Neuronal stem cell (in vitro differentiated cells): ENCODE measurements at regions not wholly inside any gene's neighbourhood (a gene's known extent, or its start where the extent isn't known, plus 50 kb on each side); places are given as distances from the start of the nearest gene placed in this dataset.

ENCODE experiments used
- DNase-seq: peaks from one replicate; pipeline ENCODE4 v3.0.0-alpha.2; 2013; ENCODE audit warnings: low spot score
- H2AFZ ChIP-seq: one replicate; pipeline ENCODE4 v1.6.1; 2013; ENCODE audit warnings: mild to moderate bottlenecking, low read length, inconsistent platforms
- H2AK5ac ChIP-seq: 2 replicates; pipeline ENCODE4 v1.6.1; 2013; ENCODE audit warnings: low read depth, mild to moderate bottlenecking, inconsistent platforms, low read length, moderate library complexity, mixed read lengths
- H2BK120ac ChIP-seq: 2 replicates; pipeline ENCODE4 v1.6.1; 2013; ENCODE audit warnings: low read depth, mild to moderate bottlenecking, inconsistent platforms, low read length, moderate library complexity, mixed read lengths
- H2BK12ac ChIP-seq: one replicate; pipeline ENCODE4 v1.6.1; 2013; ENCODE audit warnings: low read length, inconsistent platforms
- H2BK15ac ChIP-seq: 2 replicates; pipeline ENCODE4 v1.6.1; 2013; ENCODE audit warnings: mild to moderate bottlenecking, low read length, inconsistent platforms, mixed read lengths
- H2BK5ac ChIP-seq: one replicate; pipeline ENCODE4 v1.6.1; 2013; ENCODE audit warnings: inconsistent platforms, mild to moderate bottlenecking, low read length, moderate library complexity
- H3K14ac ChIP-seq: one replicate; pipeline ENCODE4 v1.6.1; 2013; ENCODE audit warnings: low read length, inconsistent platforms
- H3K18ac ChIP-seq: 2 replicates; pipeline ENCODE4 v1.6.1; 2013; ENCODE audit warnings: low read length, inconsistent platforms
- H3K23ac ChIP-seq: 2 replicates; pipeline ENCODE4 v1.6.1; 2013; ENCODE audit warnings: low read depth, mild to moderate bottlenecking, mixed read lengths, low read length, inconsistent platforms; ENCODE audit not compliant: poor library complexity
- H3K27ac ChIP-seq: replicated peaks from 3 replicates; pipeline ENCODE4 v1.5.1; 2013; ENCODE audit warnings: low read length, inconsistent platforms
- H3K27me3 ChIP-seq, 3 experiments: 2 replicates each; pipeline ENCODE4 v1.6.1; 2013; ENCODE audit warnings: low read length in 3 of 3, mild to moderate bottlenecking in 2 of 3, inconsistent platforms in 1 of 3, low read depth in 1 of 3, mixed read lengths in 1 of 3, moderate library complexity in 1 of 3; ENCODE audit not compliant: control insufficient read depth in 3 of 3, insufficient read depth in 3 of 3
- H3K36me3 ChIP-seq, 2 donors: replicated peaks in 1 of 2; 2 replicates each; pipeline ENCODE4 v1.6.1; 2013; ENCODE audit warnings: low read length in 2 of 2; ENCODE audit not compliant: control insufficient read depth in 2 of 2, insufficient read depth in 2 of 2
- H3K4ac ChIP-seq: 2 replicates; pipeline ENCODE4 v1.6.1; 2013; ENCODE audit warnings: inconsistent platforms, mild to moderate bottlenecking, low read length, moderate library complexity
- H3K4me1 ChIP-seq, 2 donors: 1 replicate in 1 of 2; 2 replicates in 1 of 2; pipeline ENCODE4 v1.6.1; 2013; ENCODE audit warnings: low read length in 2 of 2, low read depth in 1 of 2; ENCODE audit not compliant: control insufficient read depth in 2 of 2, insufficient read depth in 1 of 2
- H3K4me2 ChIP-seq: one replicate; pipeline ENCODE4 v1.6.1; 2013; ENCODE audit warnings: mild to moderate bottlenecking, low read length, inconsistent platforms; ENCODE audit not compliant: insufficient read depth, poor library complexity, severe bottlenecking
- H3K4me3 ChIP-seq, 2 donors: 2 replicates each; pipeline ENCODE4 v1.5.1; 2013; ENCODE audit warnings: low read length in 2 of 2, mild to moderate bottlenecking in 2 of 2, inconsistent platforms in 1 of 2, moderate library complexity in 1 of 2
- H3K79me1 ChIP-seq: one replicate; pipeline ENCODE4 v1.6.1; 2013; ENCODE audit warnings: low read depth, mild to moderate bottlenecking, inconsistent platforms, low read length, moderate library complexity
- H3K9ac ChIP-seq: one replicate; pipeline ENCODE4 v1.6.1; 2013; ENCODE audit warnings: mild to moderate bottlenecking, low read depth, low read length, inconsistent platforms; ENCODE audit not compliant: poor library complexity
- H3K9me3 ChIP-seq, 2 donors: replicated peaks in 1 of 2; 2 replicates each; pipeline versions ENCODE3 to v1.6.1; 2013; ENCODE audit warnings: low read length in 2 of 2, mild to moderate bottlenecking in 2 of 2, inconsistent platforms in 1 of 2, low read depth in 1 of 2, mixed read lengths in 1 of 2, moderate library complexity in 1 of 2; ENCODE audit not compliant: control insufficient read depth in 2 of 2, insufficient read depth in 1 of 2
- H4K8ac ChIP-seq: one replicate; pipeline ENCODE4 v1.6.1; 2013; ENCODE audit warnings: low read depth, mild to moderate bottlenecking, inconsistent platforms, low read length, moderate library complexity
- H4K91ac ChIP-seq: one replicate; pipeline ENCODE4 v1.6.1; 2013; ENCODE audit warnings: low read length, low read depth, mild to moderate bottlenecking, inconsistent platforms; ENCODE audit not compliant: poor library complexity
- WGBS, 2 donors: extraction: QIAGEN DNeasy Blood & Tissue Kit; methylation state at CpG; one replicate each; pipeline ENCODE4 v1.1.7; 2013; ENCODE audit warnings: missing lambda C conversion rate in 2 of 2, mixed read lengths in 1 of 2; ENCODE audit not compliant: insufficient read length in 2 of 2, insufficient replicate concordance in 1 of 2; ENCODE audit errors: extremely low coverage in 2 of 2; 5-methylcytosine and 5-hydroxymethylcytosine counted together

GRCh38 chr3:168839653-168840052 is 743.9 kb upstream of the GOLIM4 start:
- no peak overlapping the region for H4K8ac ChIP-seq
- H4K91ac ChIP-seq: no peak overlapping the region
- H3K27ac ChIP-seq: no peak overlapping the region
- H3K4me3 ChIP-seq: no peak overlapping the region
- no peak overlapping the region for H2AK5ac ChIP-seq
- H3K14ac ChIP-seq: no peak overlapping the region
- H2BK12ac ChIP-seq: no peak overlapping the region
- H3K4ac ChIP-seq: no peak overlapping the region
- H2BK5ac ChIP-seq: no peak overlapping the region
- no peaks in the 10 kb centered on the region for H3K79me1 ChIP-seq
- H3K36me3 ChIP-seq: peaks cover 0 to 13% of the 10 kb centered on the region in 2 donors
- no peak for DNase-seq
- no peak overlapping the region for H2BK120ac ChIP-seq
- H3K23ac ChIP-seq: no peak overlapping the region
- peaks cover 0 to 2% of the 10 kb centered on the region in 2 donors for H3K9me3 ChIP-seq
- no peak overlapping the region for H3K18ac ChIP-seq
- no peaks in the 10 kb centered on the region for H3K27me3 ChIP-seq
- H2AFZ ChIP-seq: no peak overlapping the region
- no CpG with 5 or more reads among the region's 1 CpG for WGBS, 2 donors
- no peak overlapping the region for H3K4me2 ChIP-seq
- H2BK15ac ChIP-seq: no peak overlapping the region
- peaks cover 0 to 4% of the 10 kb centered on the region in 2 donors for H3K4me1 ChIP-seq
- H3K9ac ChIP-seq: no peak overlapping the region

GRCh38 chr3:168834558-168834957 is 738.8 kb upstream of the GOLIM4 start:
- Histone ChIP-seq H3K4ac (no peak overlapping the region), H4K91ac (no peak overlapping the region), H3K36me3 (peaks cover 2 to 51% of the 10 kb centered on the region in 2 donors), H2BK15ac (no peak overlapping the region), H3K9ac (no peak overlapping the region), H3K4me2 (no peak overlapping the region), H4K8ac (no peak overlapping the region), H3K14ac (no peak overlapping the region), H3K79me1 (no peaks in the 10 kb centered on the region), H2AK5ac (no peak overlapping the region), H2BK12ac (no peak overlapping the region), H3K18ac (no peak overlapping the region), H2BK120ac (no peak overlapping the region), H3K23ac (no peak overlapping the region), H3K4me3 (no peak overlapping the region), H3K27me3 (no peaks in the 10 kb centered on the region), H2BK5ac (no peak overlapping the region), H2AFZ (no peak overlapping the region), H3K4me1 (peaks cover 0 to 2% of the 10 kb centered on the region in 2 donors), H3K27ac (no peak overlapping the region), H3K9me3 (peaks cover 0 to 18% of the 10 kb centered on the region in 2 donors)
- no peak for DNase-seq
- WGBS, 2 donors: no CpG with 5 or more reads among the region's 1 CpG

GRCh38 chr3:168828943-168829342 is 733.2 kb upstream of the GOLIM4 start:
- no CpG with 5 or more reads among the region's 5 CpGs for WGBS, 2 donors

GRCh38 chr3:168828536-168828935 is 732.8 kb upstream of the GOLIM4 start:
- no peak overlapping the region for H2AFZ ChIP-seq
- H2BK120ac ChIP-seq: no peak overlapping the region
- H3K4me1 ChIP-seq: peaks cover 3 to 8% of the 10 kb centered on the region in 2 donors
- H4K8ac ChIP-seq: no peak overlapping the region
- H2AK5ac ChIP-seq: no peak overlapping the region
- H3K79me1 ChIP-seq: no peaks in the 10 kb centered on the region
- H3K36me3 ChIP-seq: peaks cover 0 to 52% of the 10 kb centered on the region in 2 donors
- no peak overlapping the region for H3K4me3 ChIP-seq
- no peak overlapping the region for H2BK5ac ChIP-seq
- no CpG with 5 or more reads among the region's 1 CpG for WGBS, 2 donors
- no peak overlapping the region for H2BK15ac ChIP-seq
- no peaks in the 10 kb centered on the region for H3K27me3 ChIP-seq
- no peak overlapping the region for H4K91ac ChIP-seq
- H3K14ac ChIP-seq: no peak overlapping the region
- H3K27ac ChIP-seq: no peak overlapping the region
- peaks cover 0 to 5% of the 10 kb centered on the region in 2 donors for H3K9me3 ChIP-seq
- no peak overlapping the region for H3K9ac ChIP-seq
- no peak overlapping the region for H3K4ac ChIP-seq
- no peak overlapping the region for H2BK12ac ChIP-seq
- H3K4me2 ChIP-seq: no peak overlapping the region
- H3K23ac ChIP-seq: no peak overlapping the region
- H3K18ac ChIP-seq: no peak overlapping the region
- DNase-seq: no peak

More at GRCh38 chr3:168828943-168829342, 733.2 kb upstream of the GOLIM4 start:
- no peak overlapping the region for H3K9ac ChIP-seq
- no peak overlapping the region for H3K4me3 ChIP-seq
- no peak overlapping the region for H4K91ac ChIP-seq
- no peak overlapping the region for H3K27ac ChIP-seq
- H3K18ac ChIP-seq: no peak overlapping the region
- H2BK120ac ChIP-seq: no peak overlapping the region
- H4K8ac ChIP-seq: no peak overlapping the region
- H3K4me1 ChIP-seq: peaks cover 3 to 8% of the 10 kb centered on the region in 2 donors
- H3K36me3 ChIP-seq: peaks cover 2 to 52% of the 10 kb centered on the region in 2 donors
- no peak overlapping the region for H2BK5ac ChIP-seq
- no peak overlapping the region for H3K4ac ChIP-seq
- H2AK5ac ChIP-seq: no peak overlapping the region
- H3K9me3 ChIP-seq: peaks cover 0 to 9% of the 10 kb centered on the region in 2 donors
- no peak overlapping the region for H2BK15ac ChIP-seq
- no peak overlapping the region for H3K4me2 ChIP-seq
- H2BK12ac ChIP-seq: no peak overlapping the region
- no peak overlapping the region for H2AFZ ChIP-seq
- no peaks in the 10 kb centered on the region for H3K79me1 ChIP-seq
- H3K27me3 ChIP-seq: no peaks in the 10 kb centered on the region
- H3K23ac ChIP-seq: no peak overlapping the region
- DNase-seq: peak; percentile 14
- H3K14ac ChIP-seq: no peak overlapping the region
